ENCODE measurements at regions not wholly inside any gene's neighbourhood (a gene's known extent, or its start where the extent isn't known, plus 50 kb on each side); places are given as distances from the start of the nearest gene placed in this dataset.

DNA sequence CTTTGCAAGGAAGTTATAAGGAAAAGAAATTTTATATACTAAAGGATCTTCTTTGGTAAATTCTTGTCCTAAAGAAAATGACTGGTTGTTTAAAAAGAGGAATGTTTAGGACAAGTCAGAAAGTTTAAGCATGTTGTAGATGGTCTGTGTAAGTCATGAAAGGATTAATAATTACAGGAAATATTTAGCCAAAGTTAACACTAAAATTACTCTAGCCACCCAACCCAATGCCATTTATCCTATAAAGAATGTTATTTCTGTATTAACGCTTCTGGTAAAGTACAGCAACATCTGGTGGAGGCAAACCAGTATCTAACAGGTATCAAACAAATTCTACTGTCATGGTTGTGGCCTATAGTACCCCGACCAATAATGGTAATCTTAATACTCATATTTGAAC lies 546.9 kb upstream of the PKDCC start:
- DNase-seq = no peak

DNA sequence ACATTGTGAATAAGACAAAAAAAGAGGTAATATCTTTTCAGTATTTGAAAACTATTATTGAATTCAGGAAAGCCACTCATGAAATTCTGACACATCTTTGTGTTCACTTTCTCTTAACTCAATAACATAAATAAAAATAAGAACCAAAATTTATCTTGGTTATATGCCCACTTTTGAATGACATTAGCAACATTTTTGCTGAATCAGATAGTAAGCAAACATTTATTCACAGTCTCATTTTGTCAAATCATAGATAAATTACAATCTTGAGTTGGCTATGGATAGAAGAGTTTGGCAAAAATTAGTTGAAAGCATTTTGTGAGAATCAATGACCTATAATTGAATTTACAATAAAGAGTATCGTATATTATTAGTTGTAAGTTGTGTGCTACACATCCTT lies 545.1 kb upstream of the PKDCC start:
- DNase-seq = no peak

DNA sequence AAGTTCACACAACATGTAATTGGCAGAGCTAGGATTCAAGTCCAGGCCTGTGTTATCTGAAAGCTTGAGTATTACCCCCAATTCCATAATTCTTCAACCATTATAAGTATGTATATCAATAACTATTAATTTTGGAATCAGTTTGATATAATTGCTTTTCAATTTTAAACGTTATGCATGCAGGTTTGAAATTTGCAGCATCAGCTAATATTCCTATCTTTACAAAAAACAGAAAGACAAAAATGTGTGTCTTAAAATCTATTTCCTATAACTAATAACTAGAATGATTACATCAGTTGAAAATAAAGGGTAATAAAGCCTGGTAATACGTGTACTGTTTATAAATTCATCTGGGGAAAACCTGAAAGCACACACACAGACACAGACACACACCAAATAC lies 543.3 kb upstream of the PKDCC start:
- DNase-seq = no peak

DNA sequence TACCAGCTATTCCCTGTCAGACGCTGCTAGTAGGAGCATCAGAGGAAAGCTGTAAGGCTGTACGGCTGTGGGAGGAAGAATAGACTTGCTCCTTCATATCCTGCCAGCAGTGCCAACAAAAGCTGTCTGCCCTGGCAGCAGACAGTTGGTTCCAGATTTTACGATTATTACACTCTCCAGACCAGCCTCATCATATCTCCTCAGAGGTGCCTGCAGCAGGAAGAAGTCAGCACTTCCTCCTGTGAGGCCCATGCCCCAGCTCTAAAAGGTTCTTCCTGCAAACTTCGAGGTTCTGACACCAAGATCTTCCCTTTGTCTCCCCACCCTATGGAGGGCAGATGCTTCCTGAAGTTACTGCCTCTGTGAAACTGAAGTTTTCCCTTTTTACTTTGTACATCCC lies 537.7 kb upstream of the PKDCC start:
- DNase-seq = no peak

DNA sequence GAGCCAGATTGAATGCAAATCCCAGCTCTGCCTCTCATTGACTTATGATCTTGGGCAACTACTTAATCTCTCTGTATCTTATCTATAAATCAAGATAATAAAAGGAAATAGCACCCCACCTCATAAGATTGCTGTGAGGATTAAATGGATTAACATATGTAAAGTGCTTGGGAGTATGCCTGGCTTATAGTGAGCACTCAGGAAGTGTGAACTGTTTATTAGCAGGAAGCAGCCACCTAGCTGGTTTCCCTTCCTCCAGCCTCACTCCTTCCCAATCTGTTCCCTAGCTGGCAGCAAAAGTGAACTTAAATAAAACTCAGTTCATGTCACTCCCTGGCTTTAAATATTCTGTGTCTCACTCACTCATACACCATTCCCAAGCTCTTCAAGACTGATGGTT lies 526.6 kb upstream of the PKDCC start:
- no peak for DNase-seq

DNA sequence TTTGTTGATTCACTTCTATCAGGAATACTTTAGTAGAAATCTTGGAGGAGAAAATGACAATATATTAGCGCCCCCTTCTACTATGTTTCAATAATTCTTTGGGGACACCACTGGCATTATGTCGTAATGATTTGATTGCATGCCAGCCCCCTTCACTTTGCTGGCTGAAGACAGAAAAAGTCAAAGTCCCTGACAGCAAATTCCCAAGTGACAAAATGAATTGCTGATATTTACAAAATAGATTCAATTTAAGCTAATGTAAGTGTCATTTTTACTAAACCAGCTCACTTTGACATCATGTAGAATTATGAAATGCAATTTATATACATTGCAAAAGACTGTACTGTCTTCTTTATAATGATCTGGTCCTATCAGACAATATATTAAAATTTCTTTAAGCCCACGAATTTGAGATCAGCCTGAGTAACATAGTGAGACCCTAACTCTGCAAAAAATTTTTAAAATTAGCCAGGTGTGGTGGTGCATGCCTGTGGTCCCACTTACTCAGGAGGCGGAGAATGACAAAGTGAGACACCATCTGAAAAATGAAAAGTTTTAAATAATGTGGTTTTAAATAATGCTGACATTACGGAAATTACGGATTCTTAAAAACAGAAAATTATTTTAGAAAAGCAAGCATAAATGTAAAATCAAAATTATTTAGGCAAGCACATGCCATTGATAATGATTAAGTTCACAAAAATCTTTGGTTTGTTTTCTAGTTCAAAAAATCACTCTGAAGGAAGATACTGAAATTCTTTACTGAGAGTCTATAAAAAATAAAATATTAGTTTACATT lies 520.1 kb upstream of the PKDCC start:
- DNase-seq = no peak

DNA sequence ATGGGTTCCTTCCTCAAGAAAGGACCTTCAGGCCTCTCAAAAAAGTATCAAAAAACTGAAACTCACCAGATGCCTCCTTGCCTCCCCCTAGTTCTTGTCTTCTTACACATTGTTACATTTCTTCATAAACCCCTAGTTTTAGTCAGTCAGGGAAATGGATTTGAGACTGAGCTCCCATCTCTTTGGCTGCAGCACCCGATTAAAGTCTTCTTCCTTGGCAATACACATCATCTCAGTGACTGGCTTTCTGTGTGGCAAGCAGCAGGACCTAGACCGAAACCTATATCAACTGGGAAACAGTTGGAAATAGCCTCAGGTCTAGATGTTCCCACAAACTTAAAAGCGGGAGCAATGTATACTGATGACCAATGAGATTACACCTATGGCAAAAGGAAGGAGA lies 512.2 kb upstream of the PKDCC start:
- DNase-seq = no peak

DNA sequence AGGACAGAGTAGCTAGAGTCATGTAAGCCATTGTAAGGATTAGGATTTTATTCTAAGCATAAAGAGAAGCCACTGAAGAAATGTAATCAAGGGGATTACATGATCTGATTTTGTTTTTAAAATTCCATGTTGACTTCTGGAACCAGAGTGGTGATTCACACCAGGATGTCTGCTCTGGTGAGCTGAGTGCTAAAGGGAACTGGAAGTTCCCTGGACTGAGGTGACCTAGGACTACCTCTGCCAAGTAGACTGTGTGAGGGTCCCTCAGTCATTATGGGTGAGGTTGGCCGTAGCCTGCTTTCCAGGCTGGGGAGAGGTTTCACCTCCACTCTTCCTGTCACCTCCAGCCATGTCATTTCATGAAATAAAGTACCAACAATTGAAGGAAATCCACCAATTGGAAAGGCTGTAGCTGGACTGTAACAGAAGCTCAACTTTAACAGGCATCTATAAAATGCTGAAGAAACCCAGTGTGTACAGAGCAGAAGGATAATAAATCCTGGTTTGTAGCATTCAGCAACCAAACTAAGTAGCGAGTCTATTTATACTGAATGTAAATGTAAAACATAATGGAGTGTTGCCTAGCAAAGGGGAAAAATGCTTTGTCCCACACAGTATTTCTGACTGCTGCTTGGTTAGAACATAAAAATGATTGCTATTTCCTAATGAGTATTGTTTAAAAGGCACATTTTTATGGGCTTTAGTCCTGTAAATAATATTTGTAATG lies 507.4 kb upstream of the PKDCC start:
- no peak for DNase-seq

DNA sequence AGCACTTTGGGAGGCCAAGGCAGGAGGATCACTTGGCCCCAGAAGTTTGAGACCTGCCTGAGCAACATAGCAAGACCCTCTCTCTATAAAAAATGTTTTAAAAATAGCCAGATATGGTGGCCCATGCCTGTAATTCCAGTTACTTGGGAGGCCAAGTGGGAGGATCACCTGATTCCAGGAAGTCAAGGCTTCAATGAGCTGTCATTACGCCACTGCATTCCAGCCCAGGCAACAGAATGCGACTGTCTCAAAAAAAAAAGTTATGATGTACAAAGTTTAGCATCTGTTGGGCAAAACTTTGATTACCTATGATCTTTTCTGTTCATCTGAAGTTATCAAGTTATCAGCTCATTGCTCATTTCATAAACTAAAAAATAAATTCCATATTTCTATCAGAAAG lies 504.1 kb upstream of the PKDCC start:
- no peak for DNase-seq

DNA sequence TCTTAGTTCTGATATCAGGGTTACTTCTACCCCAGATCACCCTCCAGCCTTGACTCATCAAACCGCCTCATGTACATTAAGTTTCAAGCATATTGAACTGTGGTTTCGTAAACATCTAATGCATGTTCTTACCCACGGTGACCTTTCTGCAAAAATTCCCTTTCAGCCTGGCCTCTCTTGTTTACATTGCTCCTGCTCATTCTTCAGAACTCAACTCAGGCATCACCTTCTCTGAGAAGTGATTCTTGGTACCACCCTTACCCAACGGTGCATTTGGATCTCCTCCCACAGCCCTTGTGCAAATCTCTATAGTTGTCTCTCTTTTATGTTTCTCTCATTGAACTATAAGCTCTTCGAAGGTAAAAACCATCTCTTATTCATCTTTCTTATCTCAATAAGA lies 503.1 kb upstream of the PKDCC start:
- no peak for DNase-seq

DNA sequence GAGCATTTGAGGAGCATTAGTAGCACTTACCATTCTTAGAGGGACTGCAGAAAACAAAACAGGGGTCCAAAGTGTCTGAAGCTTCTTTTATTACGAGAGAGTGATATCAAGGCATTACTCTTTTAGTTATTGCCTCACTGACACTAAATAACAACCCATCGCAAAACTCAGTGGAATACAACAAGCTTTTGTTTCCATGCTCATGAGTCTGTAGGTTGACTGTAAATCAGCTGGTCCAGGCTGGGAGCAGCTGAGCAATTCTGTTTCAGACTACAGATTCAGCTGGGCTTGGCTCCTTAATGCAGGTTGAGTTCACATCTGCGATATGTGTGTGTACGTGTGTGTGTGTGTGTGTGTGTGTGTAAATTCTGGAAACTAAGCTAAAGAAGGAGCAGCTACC lies 501.8 kb upstream of the PKDCC start:
- DNase-seq = no peak

DNA sequence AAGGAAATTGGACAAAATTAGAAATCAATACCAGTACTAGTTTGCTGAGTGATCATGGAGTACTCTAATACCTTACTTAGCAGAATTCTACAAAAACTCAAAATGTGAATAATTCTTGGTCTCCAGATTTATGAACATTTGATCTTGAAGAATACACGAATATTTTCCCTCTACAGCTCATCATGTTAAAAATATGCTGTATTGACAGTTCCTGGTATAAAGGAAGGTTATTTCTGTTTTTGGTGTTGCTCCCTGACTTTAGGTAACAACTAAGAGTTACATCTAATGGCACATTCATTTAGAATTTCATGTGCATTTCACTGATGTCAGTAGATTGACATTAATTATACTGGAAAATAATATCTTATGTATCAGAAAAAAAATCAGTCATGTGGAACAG lies 479.2 kb upstream of the PKDCC start:
- DNase-seq = no peak

DNA sequence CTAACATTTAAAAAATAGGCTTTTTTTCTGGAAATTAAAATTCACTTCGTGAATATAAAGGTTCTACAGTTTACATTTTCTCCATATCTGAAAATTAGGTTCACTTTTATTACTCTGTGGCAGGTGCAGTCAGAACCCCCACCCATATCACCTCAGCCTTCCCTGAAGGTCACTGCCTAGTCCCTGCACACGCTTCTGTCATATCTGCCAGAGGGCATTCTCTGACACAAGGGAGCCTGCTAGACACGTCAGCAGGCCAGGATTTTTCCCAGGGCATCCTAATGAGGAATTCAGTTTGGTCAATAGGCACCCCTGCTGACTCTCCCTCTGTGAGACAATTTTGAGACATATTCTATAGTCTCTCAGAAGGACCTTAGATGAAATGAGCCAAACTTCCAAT lies 475.7 kb upstream of the PKDCC start:
- no peak for DNase-seq

DNA sequence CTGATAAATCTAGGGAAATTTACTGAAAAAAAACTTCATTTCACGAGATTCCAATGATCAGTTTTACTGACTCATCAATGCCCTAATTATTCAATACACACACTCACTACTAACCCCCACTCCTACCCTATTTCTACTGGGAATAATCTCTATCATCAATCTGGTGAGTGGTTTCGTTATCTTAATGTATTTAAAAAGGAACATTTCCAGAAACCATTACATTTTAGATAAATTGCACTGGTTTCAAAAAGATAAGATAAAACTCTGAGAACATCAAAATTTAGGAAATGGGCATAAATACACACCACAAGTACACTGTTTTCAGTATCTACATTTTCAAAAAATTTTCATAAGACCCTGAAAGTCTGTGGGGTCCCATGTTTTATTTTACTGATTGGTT lies 471.4 kb upstream of the PKDCC start:
- DNase-seq = no peak

DNA sequence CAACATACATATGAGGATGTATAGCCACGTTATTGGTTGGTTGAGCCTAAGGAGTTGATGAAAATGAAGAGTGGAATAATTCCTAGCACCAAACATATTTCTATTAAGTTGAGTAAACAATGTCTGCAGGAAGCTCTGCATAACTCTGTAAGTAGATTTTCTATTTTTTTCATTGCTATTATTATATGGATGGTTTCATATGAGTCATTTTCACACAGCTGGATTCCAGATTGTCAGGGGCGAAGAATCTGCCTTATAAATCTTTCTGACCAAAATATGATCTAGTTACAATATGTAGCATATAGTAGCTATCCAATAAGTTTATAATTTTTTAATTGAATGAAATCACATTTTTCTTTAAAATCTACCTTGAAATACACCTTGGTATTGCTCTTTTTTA lies 468.0 kb upstream of the PKDCC start:
- no peak for DNase-seq

DNA sequence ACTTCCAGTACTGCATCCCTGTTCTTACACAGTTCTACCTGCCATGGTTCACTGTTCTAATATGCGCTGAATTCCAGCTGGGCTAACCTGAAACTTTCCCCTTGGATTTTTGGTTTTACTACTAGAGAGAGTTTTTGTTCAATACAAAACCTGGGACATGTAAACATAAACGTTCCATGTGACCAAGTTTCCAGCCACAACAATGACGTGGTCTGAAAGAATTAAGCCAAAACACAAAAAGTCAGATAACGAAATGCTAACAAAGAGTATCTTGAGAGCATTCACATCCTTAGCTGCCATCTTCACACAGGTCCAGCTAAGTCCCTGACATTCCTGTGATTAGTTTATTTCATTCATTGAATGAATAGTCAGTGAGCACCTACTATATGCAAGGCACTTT lies 467.0 kb upstream of the PKDCC start:
- no peak for DNase-seq

DNA sequence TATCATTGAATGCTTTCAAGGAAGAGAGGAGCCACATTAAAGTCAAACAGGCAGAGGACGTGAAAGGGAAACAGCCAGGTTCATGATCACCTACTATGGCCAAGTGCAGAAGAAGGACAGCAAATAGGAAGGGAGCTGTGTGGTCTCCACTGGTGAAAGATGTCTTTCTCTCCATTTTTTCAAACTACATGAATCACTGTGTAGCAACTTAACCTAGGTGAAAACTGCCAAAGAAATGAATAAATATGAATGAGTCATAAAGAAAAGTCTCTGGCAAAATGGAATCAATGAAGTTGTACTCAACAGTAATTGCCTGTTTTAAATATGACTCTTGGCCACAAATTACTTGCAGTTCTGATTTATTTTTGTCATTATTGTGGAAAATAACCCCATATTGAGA lies 452.6 kb upstream of the PKDCC start:
- no peak for DNase-seq

DNA sequence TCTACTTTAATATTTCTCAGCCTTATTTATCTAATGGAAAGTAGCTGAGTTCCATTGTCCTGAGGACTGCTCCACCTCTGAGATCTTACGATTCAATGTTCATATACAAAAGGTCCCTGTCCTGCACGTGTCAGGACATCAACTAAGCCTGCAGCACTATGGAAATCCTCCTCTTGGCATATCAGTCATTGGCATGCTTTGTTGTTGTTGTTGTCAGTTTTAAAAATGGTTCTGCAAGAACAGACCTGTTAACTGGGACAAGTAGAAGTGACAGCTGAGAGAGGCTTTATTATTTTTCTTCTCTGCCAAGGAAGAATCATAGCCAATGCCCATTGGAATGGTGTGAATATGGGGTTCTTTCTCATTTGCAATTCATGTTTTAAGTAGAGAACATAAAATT lies 450.1 kb upstream of the PKDCC start:
- DNase-seq = no peak

DNA sequence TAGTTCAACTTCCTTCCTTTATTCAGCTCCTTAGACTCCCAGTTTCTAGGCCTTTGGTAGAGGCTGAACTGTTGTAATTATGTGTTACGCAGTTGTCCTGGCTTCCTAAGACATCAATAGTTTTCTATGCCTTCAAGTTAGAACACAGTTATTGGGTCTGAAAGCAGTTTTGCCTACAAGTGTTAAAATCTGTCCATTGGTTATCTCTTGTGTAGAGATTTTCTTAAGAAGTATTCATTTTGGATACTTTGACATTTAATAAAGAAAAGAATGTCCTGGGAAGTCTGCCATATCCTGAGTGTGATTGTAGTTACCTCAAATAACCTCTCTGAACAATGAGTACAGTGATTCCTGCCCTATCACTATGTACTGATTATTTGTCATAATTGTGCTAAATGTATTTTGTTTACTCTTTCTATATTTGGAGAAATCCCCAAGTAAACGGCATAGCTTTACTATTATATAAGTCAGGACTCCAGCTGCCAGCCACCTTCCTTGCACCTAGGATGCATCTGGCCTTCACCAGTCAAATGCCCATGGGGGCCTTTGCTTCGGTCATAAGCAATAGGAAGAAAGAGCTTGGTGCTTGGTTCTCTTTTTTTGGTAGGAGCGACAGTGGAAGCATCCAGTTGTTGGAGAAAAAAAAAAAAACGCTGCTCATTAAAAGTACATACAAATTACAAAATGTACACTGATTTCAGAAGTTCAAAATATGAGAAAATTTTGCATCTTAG lies 449.5 kb upstream of the PKDCC start:
- no peak for DNase-seq

DNA sequence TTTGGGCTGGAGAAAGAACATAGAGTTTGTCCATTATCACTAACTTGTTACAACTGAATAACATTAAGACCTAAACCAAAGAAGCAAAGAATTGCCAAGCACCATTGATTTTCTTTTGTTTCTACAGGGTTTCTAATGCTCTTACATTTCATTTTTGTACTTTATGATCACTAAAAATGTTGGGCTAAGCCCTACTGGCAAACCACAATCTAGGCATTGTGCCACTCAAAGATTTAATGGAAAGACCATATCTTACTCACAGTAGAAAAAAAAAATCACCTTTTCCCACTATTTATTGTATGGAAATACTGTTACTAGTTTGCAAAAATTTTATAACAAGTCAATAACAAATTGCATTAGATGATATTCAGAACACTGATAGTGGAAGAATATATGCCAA lies 447.4 kb upstream of the PKDCC start:
- DNase-seq = no peak

DNA sequence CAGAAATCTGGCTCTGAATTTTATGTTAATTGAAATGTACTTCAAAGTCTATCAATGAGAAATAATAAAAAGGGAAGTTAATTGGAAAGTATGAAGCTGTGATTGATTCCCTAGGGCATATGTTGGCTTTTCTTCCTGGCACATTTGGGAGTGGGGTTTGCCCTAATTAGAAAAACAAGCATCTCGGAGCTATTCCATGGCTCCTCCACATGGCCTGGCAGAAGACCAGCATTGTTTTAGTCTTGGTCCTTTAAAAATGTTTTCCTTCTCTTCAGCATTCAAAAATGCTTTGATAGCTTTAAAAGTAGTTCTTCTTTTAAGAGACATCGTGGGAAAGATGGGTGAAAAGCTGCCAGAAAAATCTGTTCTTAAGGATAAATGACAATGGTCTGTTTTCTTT lies 445.5 kb upstream of the PKDCC start:
- DNase-seq = no peak

DNA sequence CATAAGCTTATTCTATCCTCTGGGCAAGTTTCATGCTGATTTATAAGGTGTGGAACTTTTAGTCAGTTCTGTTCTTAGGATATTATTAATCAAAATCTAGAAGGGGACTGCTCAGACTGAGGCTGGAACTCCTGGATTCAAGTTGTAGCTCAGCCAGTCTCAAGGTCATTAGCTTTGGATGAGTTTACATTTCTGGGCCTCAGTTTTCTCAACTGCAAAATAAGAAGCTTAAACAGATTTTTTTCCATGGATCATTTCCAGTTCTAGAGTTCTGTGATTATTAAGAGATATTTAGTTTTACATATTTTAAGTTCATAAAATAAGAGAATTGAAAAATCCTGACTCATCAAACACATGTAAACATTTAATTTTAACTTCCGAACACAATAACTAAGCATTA lies 442.5 kb upstream of the PKDCC start:
- DNase-seq = no peak

DNA sequence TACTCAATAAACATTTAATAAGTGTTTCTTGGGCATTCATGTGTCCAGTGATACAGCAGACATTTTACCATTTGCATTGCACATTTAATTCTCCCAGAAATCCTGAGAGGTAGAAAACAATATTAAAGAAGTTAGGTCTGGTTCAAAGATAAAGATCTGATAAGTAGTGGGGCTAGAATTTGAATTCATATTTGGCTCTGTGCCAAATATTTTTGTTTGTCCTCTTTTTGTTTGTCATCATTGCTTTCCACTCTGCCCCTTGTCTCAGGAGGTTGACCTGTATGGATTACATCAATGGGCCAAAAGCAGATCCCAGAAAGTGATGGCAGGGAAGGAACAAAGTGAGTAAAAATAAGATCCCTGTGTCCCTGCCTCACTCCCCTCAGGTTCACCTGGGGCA lies 441.9 kb upstream of the PKDCC start:
- no peak for DNase-seq

DNA sequence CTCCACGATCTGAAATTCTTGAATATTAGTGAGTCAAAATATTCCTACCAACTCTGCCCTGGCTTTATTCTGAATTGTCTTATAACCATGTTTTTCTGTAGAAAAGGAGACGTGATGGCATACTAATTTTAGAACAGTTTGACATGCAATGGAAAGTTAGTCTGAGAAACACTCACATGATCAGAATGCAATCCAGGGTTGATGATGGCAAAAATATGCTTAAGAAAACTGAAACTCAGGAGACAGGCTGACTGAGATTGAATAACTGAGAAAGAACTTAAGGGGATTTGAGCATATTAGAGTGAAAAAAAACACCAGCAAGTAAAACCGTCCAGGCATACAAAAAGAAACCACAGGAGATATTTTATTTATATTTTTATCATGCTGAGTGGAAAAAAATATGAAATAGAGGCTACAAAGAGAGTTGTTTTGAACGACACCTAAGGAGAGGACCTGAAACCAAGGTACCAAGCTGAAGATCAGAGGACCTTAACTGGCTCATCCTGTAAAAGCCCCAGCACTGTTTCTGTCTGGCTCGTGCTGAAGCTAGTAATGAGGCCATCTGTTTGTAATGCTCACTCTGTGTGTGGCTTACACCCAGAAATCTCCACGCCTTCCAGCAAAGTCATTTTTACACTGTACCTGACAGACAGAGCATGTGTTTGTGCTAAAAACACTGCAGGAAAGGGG lies 437.2 kb upstream of the PKDCC start:
- DNase-seq = no peak
